NCI-H1417 (cell line): ENCODE measurements at regions not wholly inside any gene's neighbourhood (a gene's known extent, or its start where the extent isn't known, plus 50 kb on each side); places are given as distances from the start of the nearest gene placed in this dataset.
A peak's percentile ranks its signal among the peaks of the same experiment; 100 is the strongest.

Experiments
- DNase-seq, 3 experiments: peaks; one replicate each; lab custom pipeline; 2025; lab: John Stamatoyannopoulos, UW

DNA sequence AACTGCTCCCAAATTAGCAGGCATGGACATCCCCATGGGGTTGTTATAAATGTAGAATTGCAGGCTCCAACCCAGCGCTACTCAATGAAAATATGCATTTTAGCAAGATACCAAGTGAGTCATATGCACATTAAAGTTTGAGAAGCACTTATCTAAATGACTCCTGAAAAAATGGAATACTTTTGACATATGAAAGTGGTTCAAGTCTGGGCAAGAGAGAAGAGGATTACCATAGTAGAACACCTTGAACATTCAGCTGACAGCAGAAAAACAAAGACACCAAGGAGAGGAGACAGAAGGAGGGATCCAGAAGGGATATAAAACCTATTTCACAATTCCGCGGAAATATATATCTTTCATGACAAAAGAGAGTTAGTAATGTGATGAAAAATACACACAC lies 63.2 kb upstream of the CT83 start:
- DNase-seq = no peak

DNA sequence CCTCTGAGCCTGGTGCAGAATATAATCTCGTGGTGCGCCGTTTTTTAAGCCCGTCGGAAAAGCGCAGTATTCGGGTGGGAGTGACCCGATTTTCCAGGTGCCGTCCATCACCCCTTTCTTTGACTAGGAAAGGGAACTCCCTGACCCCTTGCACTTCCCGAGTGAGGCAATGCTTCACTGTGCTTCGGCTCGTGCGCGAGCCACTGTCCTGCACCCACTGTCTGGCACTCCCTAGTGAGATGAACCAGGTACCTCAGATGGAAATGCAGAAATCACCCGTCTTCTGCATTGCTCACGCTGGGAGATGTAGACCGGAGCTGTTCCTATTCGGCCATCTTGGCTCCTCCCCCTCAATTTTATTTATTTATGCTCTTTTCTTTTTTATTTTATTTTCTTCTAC lies 57.5 kb upstream of the CT83 start:
- peak in 2 of 3 experiments; percentile 38 to 51 for DNase-seq
